ENCODE measurements at regions not wholly inside any gene's neighbourhood (a gene's known extent, or its start where the extent isn't known, plus 50 kb on each side); places are given as distances from the start of the nearest gene placed in this dataset.

- TF ChIP-seq POLR2AphosphoS2 (IDR thresholded peaks at IDR 0.05; ENCODE audit: low read depth, low read length) = no peak
- TF ChIP-seq NR2C1 (IDR thresholded peaks at IDR 0.05) = no peak
- TF ChIP-seq, protein P1, sequence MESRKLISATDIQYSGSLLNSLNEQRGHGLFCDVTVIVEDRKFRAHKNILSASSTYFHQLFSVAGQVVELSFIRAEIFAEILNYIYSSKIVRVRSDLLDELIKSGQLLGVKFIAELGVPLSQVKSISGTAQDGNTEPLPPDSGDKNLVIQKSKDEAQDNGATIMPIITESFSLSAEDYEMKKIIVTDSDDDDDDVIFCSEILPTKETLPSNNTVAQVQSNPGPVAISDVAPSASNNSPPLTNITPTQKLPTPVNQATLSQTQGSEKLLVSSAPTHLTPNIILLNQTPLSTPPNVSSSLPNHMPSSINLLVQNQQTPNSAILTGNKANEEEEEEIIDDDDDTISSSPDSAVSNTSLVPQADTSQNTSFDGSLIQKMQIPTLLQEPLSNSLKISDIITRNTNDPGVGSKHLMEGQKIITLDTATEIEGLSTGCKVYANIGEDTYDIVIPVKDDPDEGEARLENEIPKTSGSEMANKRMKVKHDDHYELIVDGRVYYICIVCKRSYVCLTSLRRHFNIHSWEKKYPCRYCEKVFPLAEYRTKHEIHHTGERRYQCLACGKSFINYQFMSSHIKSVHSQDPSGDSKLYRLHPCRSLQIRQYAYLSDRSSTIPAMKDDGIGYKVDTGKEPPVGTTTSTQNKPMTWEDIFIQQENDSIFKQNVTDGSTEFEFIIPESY (IDR thresholded peaks at IDR 0.05) = no peak
- TF ChIP-seq CBFB (IDR thresholded peaks at IDR 0.05; ENCODE audit: low read depth) = no peak
- TF ChIP-seq RCOR1 (conservative IDR thresholded peaks at IDR 0.05; ENCODE audit: low read depth, low read length) = no peak
- TF ChIP-seq ZNF217 (IDR thresholded peaks at IDR 0.05) = no peak
- TF ChIP-seq, protein P2, sequence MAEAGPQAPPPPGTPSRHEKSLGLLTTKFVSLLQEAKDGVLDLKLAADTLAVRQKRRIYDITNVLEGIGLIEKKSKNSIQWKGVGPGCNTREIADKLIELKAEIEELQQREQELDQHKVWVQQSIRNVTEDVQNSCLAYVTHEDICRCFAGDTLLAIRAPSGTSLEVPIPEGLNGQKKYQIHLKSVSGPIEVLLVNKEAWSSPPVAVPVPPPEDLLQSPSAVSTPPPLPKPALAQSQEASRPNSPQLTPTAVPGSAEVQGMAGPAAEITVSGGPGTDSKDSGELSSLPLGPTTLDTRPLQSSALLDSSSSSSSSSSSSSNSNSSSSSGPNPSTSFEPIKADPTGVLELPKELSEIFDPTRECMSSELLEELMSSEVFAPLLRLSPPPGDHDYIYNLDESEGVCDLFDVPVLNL (IDR thresholded peaks at IDR 0.05; ENCODE audit: low read depth, low read length) = no peak
Observed at GRCh38 chrX:9188117-9188516, 154.2 kb upstream of the FAM9B start (continued).

GRCh38 chrX:9189286-9189685, 155.4 kb upstream of the FAM9B start:
- Histone ChIP-seq H3K27me3 (replicated peaks in 1 of 2; ENCODE audit: control insufficient read depth in 2 of 2, insufficient read depth in 2 of 2, low read length in 1 of 2) (no peaks in the 10 kb centered on the region; a peak in 1 of 4 replicates), H3K27ac (ENCODE audit: control insufficient read depth, insufficient read depth) (no peak overlapping the region), H3K9ac (ENCODE audit: control insufficient read depth, insufficient read depth, low read length) (no peak overlapping the region), H2AFZ (ENCODE audit: control insufficient read depth, low read depth, low read length) (no peak overlapping the region), H3K4me2 (ENCODE audit: control insufficient read depth, insufficient read depth) (no peak overlapping the region), H4K20me1 (ENCODE audit: control insufficient read depth, insufficient read depth) (no peaks in the 10 kb centered on the region), H3K79me2 (ENCODE audit: control insufficient read depth, insufficient read depth, low read length) (no peaks in the 10 kb centered on the region), H3K9me3 (replicated peaks; ENCODE audit: control insufficient read depth, insufficient read depth, low read length) (no peaks in the 10 kb centered on the region), H3K4me1 (ENCODE audit: control insufficient read depth, insufficient read depth, low read length) (no peaks in the 10 kb centered on the region), H3K36me3 (ENCODE audit: control insufficient read depth in 2 of 2, insufficient read depth in 2 of 2, low read length in 1 of 2) (no peaks in the 10 kb centered on the region), H3K4me3 (no peak overlapping the region)
- no peak for DNase-seq (ENCODE audit: low read depth, low spot score)
- no peak for ATAC-seq
- CTCF ChIA-PET = no interaction called here
- no peak for FAIRE-seq
- intact Hi-C loops (cut with micrococcal nuclease; ENCODE audit: unreplicated experiment) = no loop called here
- in situ Hi-C loops (cut with MboI) = no loop called here
- RAD21 ChIA-PET (ENCODE audit: unreplicated experiment) = no interaction called here
- SMC1A ChIA-PET (ENCODE audit: uncharacterized antibody, unreplicated experiment) = no interaction called here
- WGBS (ENCODE audit: insufficient coverage, insufficient replicate concordance, low lambda C conversion rate, missing lambda C conversion rate) = 54% methylated on average over 9 of the region's 9 CpGs
- POLR2A ChIA-PET = no interaction called here
- BruUV-seq (replicated peaks) = no TSS peak
- TF ChIP-seq MYC (IDR thresholded peaks at IDR 0.05; ENCODE audit: insufficient read depth, insufficient read length, insufficient replicate concordance, low read length, severe bottlenecking) (no peak), STAT3 (IDR thresholded peaks at IDR 0.05; ENCODE audit: low read depth, low read length) (no peak), SPI1 (IDR thresholded peaks at IDR 0.05; ENCODE audit: borderline replicate concordance, insufficient read depth, low read depth, low read length) (no peak), TARDBP (IDR thresholded peaks at IDR 0.05; ENCODE audit: borderline replicate concordance) (no peak), HDAC6 (IDR thresholded peaks at IDR 0.05; ENCODE audit: unreplicated experiment) (no peak), SIN3A (IDR thresholded peaks at IDR 0.05; ENCODE audit: low read depth, low read length) (no peak), WRNIP1 (IDR thresholded peaks at IDR 0.05; ENCODE audit: borderline replicate concordance, low read depth, low read length) (no peak), IRF4 (IDR thresholded peaks at IDR 0.05; ENCODE audit: low read depth, low read length) (no peak), ETV6 (conservative IDR thresholded peaks at IDR 0.05 in 1 of 2, IDR thresholded peaks at IDR 0.05 in 1 of 2; ENCODE audit: borderline replicate concordance in 1 of 2, low read depth in 1 of 2) (no peak), IKZF2 (IDR thresholded peaks at IDR 0.05) (no peak)
- TF ChIP-seq, protein P3, sequence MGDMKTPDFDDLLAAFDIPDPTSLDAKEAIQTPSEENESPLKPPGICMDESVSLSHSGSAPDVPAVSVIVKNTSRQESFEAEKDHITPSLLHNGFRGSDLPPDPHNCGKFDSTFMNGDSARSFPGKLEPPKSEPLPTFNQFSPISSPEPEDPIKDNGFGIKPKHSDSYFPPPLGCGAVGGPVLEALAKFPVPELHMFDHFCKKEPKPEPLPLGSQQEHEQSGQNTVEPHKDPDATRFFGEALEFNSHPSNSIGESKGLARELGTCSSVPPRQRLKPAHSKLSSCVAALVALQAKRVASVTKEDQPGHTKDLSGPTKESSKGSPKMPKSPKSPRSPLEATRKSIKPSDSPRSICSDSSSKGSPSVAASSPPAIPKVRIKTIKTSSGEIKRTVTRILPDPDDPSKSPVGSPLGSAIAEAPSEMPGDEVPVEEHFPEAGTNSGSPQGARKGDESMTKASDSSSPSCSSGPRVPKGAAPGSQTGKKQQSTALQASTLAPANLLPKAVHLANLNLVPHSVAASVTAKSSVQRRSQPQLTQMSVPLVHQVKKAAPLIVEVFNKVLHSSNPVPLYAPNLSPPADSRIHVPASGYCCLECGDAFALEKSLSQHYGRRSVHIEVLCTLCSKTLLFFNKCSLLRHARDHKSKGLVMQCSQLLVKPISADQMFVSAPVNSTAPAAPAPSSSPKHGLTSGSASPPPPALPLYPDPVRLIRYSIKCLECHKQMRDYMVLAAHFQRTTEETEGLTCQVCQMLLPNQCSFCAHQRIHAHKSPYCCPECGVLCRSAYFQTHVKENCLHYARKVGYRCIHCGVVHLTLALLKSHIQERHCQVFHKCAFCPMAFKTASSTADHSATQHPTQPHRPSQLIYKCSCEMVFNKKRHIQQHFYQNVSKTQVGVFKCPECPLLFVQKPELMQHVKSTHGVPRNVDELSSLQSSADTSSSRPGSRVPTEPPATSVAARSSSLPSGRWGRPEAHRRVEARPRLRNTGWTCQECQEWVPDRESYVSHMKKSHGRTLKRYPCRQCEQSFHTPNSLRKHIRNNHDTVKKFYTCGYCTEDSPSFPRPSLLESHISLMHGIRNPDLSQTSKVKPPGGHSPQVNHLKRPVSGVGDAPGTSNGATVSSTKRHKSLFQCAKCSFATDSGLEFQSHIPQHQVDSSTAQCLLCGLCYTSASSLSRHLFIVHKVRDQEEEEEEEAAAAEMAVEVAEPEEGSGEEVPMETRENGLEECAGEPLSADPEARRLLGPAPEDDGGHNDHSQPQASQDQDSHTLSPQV (IDR thresholded peaks at IDR 0.05) = no peak

All from GM12878 (cell line).